Left lung (tissue), 4 donors: ENCODE measurements at regions not wholly inside any gene's neighbourhood (a gene's known extent, or its start where the extent isn't known, plus 50 kb on each side); places are given as distances from the start of the nearest gene placed in this dataset.

Experiments used
- ATAC-seq: fragments of 200-7000 bp; cut with Tn5 transposase; one replicate; pipeline ENCODE4 v1.9.1; 2020; ENCODE audit warnings: moderate library complexity
- DNase-seq, 4 donors: peaks; one replicate each; pipeline ENCODE4 v3.0.0-alpha.2; 2013 to 2020
- H3K27ac ChIP-seq, 2 donors: fragments of 200-600 bp; sonication (generic) in 1 of 2; one replicate each; pipeline versions ENCODE4 v1.5.0 to v1.8.0; 2020 to 2021
- H3K27me3 ChIP-seq, 2 donors: fragments of 200-600 bp; sonication (generic) in 1 of 2; one replicate each; pipeline versions ENCODE4 v1.5.0 to v1.8.0; 2020 to 2021
- H3K36me3 ChIP-seq, 2 donors: fragments of 200-600 bp; sonication (generic) in 1 of 2; one replicate each; pipeline versions ENCODE4 v1.5.0 to v1.8.0; 2020 to 2021
- H3K4me1 ChIP-seq, 2 donors: fragments of 200-600 bp; one replicate each; pipeline ENCODE4 v1.8.0; 2021
- H3K4me3 ChIP-seq, 2 donors: fragments of 200-600 bp; sonication (generic) in 1 of 2; one replicate each; pipeline versions ENCODE4 v1.5.0 to v1.8.0; 2020 to 2021; ENCODE audit warnings: mild to moderate bottlenecking in 1 of 2
- H3K9me3 ChIP-seq, 2 donors: fragments of 200-600 bp; sonication (generic) in 1 of 2; one replicate each; pipeline versions ENCODE4 v1.5.0 to v1.8.0; 2020 to 2021
- CTCF ChIP-seq, 2 donors: fragments of 200-600 bp; sonication (generic) in 1 of 2; IDR thresholded peaks; one replicate each; pipeline versions ENCODE4 v1.5.0 to v1.8.0; 2021; ENCODE audit warnings: antibody characterized with exemption in 2 of 2
- intact Hi-C, 2 donors: fragments of 100-400 bp; cut with DNase I; formaldehyde crosslinking; loops; one replicate each; pipeline versions ENCODE4 v1.11.2 to v1.14.2; 2022
- donor health status: DM: no; HTN: yes; CAD: no.
- donor health status: DM: no; HTN: no; CAD: no.

GRCh38 chr13:40146063-40146462, 490.6 kb downstream of the COG6 start:
- Histone ChIP-seq H3K27ac (no peak overlapping the region), H3K27me3 (no peaks in the 10 kb centered on the region), H3K9me3 (no peaks in the 10 kb centered on the region), H3K4me3 (no peak overlapping the region), H3K36me3 (no peaks in the 10 kb centered on the region), H3K4me1 (no peaks in the 10 kb centered on the region)
- ATAC-seq (no peak), DNase-seq (no peak)
- TF ChIP-seq CTCF (IDR thresholded peaks at IDR 0.05) = no peak
- intact Hi-C loops = no loop called here

DNA sequence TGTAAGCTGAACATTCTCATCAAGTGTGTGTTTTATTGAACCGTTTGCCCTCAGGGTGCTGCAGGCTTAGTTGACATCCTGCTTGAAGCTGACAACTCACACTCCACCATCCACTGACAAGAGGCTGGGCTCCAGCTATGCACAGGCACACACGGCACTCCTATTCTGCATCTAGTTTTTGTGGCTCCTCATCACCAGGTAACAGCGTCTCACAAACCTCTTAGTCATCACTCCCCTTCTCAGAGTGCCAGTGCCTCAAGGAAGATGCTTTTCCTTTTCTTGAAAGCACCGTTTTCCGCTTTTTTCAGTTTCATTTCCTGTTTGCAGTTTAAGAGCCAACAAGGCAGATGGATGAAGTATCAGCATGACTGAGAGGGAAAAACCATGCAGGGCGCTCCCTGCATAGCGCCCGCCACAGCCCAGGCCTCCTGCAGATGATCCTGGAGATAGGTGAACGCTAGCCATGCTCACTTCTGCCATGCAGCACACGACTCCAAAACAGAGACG, 491.2 kb downstream of the COG6 start:
- no peak overlapping the region for H3K27ac ChIP-seq
- no peak for ATAC-seq
- no peaks in the 10 kb centered on the region for H3K9me3 ChIP-seq
- H3K4me3 ChIP-seq = no peak overlapping the region
- no peaks in the 10 kb centered on the region for H3K36me3 ChIP-seq
- intact Hi-C loops = no loop called here
- no peaks in the 10 kb centered on the region for H3K4me1 ChIP-seq
- no peak for TF ChIP-seq CTCF (IDR thresholded peaks at IDR 0.05)
- H3K27me3 ChIP-seq = no peaks in the 10 kb centered on the region
- DNase-seq = no peak

- no peak for ATAC-seq
- H3K36me3 ChIP-seq = no peaks in the 10 kb centered on the region
- no peak overlapping the region for H3K4me3 ChIP-seq
- TF ChIP-seq CTCF (IDR thresholded peaks at IDR 0.05) = no peak
- no peak overlapping the region for H3K27ac ChIP-seq
- intact Hi-C loops = no loop called here
- DNase-seq = no peak
- H3K9me3 ChIP-seq = no peaks in the 10 kb centered on the region
- no peaks in the 10 kb centered on the region for H3K27me3 ChIP-seq
- no peaks in the 10 kb centered on the region for H3K4me1 ChIP-seq
Observed at GRCh38 chr13:40148101-40148500, 492.6 kb downstream of the COG6 start.

GRCh38 chr13:40148742-40149141, 493.3 kb downstream of the COG6 start:
- intact Hi-C loops = no loop called here
- H3K9me3 ChIP-seq = no peaks in the 10 kb centered on the region
- no peak for TF ChIP-seq CTCF (IDR thresholded peaks at IDR 0.05)
- no peak overlapping the region for H3K4me3 ChIP-seq
- H3K4me1 ChIP-seq = no peaks in the 10 kb centered on the region
- no peaks in the 10 kb centered on the region for H3K36me3 ChIP-seq
- H3K27ac ChIP-seq = peak overlapping the region; percentile 42 to 58
- ATAC-seq (no peak), DNase-seq (no peak)
- no peaks in the 10 kb centered on the region for H3K27me3 ChIP-seq

DNA sequence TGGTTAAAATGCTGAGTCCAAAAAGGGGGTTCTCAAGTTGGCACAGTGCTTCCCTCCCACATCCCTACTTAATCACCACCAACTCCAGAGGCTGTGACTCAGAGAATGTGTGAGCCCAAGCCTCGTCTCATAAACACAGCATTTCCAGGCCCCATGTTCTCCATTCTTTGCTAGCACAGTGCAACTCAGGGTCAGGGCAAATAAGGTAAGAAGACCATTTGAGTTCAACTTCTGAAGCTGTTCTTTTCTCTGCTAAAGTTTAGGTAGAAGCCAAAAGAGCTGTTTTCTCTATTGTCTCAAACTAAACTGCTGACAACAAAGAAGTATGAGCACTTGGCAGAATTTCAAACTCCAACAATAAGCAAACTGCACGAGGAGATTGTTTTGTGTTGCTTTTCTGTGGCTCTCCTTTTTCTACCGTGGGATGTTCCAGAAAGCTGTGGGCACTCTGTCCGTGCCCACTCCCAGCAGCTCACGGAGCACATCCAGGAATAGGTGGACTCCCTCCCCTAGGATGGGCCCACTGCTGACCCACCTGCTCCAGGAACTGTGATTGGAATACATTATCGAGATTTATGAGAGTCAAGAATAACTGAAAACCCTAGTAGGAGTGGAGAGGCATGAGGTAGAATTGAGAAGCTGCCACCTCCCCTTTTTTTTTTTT, 494.3 kb downstream of the COG6 start:
- no peaks in the 10 kb centered on the region for H3K4me1 ChIP-seq
- peak in 1 of 4 donors; percentile 23 for DNase-seq
- intact Hi-C loops = no loop called here
- H3K4me3 ChIP-seq = no peak overlapping the region
- peak; percentile 80 for ATAC-seq
- no peak for TF ChIP-seq CTCF (IDR thresholded peaks at IDR 0.05)
- no peaks in the 10 kb centered on the region for H3K36me3 ChIP-seq
- H3K27ac ChIP-seq = peak overlapping the region; percentile 42 to 58
- H3K27me3 ChIP-seq = no peaks in the 10 kb centered on the region
- no peaks in the 10 kb centered on the region for H3K9me3 ChIP-seq
